HG02973 (cell line): ENCODE measurements at regions not wholly inside any gene's neighbourhood (a gene's known extent, or its start where the extent isn't known, plus 50 kb on each side); places are given as distances from the start of the nearest gene placed in this dataset.
"Not testable (repeated sequence)": the region's sequence is repeated elsewhere in the genome, so short reads cannot be mapped to it uniquely, and the experiment has no call there.

Experiments used
- ATAC-seq: cut with Tn5 transposase; IDR thresholded peaks from one replicate; pipeline ENCODE4 v1.9.1; 2021; ENCODE audit warnings: moderate library complexity; ENCODE audit not compliant: unreplicated experiment

DNA sequence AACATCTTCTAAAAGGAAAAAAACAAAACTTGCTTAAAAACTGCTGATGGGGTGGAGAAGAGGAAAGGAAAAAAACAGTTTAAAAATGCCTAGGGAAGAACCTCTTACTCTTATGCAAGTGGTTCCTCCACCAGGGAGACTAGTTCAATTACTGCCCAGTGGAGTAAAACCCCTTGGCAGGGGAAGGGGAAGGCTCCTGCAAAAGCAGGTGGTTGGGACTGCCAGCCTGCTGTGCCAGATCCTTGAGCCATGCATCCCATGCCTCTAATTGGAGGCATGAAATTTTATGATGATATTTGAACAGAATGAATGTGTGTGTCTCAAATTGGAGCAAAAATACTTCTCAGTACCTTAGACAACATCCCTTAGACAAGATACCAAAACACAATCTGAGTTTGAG, 118.8 kb downstream of the FSCB start:
- no peak for ATAC-seq

DNA sequence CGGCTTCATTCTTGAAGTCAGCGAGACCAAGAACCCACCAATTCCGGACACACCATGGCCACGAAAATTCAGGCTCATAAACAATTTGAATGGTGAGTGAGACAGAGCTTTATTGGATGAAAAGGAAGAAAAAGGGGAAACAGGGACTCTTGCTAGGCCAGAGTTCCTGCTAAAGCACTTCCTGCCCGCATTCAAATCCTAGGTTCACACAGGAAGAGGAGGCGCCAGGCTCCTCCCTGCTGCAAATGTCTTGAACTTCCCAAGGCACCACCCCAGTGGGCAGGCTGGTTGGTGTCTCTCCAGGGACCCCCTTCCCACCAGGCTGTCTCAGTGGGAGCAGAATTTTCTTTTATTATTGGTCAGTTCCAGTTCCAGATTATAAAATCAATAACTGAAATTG, 121.2 kb downstream of the FSCB start:
- ATAC-seq: no peak

GRCh38 chr14:44385296-44385695, 121.8 kb downstream of the FSCB start:
- not testable (repeated sequence) for ATAC-seq

DNA sequence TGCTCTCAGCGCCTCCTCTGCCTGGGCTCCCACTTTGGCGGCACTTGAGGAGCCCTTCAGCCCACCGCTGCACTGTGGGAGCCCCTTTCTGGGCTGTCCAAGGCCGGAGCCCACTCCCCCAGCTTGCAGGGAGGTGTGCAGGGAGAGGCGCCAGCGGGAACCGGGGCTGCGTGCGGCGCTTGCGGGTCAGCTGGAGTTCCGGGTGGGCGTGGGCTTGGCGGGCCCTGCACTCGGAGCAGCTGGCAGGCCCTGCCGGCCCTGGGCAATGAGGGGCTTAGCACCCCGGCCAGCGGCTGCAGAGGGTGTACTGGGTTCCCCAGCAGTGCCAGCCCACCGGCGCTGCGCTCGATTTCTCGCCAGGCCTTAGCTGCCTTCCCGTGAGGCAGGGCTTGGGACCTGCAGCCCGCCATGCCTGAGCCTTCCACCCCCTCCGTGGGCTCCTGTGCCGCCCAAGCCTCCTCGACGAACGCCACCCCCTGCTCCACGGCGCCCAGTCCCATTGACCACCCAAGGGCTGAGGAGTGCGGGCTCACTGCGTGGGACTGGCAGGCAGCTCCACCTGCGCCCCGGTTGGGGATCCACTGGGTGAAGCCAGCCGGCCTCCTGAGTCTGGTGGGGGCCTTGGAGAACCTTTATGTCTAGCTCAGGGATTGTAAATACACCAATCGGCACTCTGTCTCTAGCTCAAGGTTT, 122.3 kb downstream of the FSCB start:
- not testable (repeated sequence) for ATAC-seq

GRCh38 chr14:44384093-44384492, 123.0 kb downstream of the FSCB start:
- no peak for ATAC-seq

GRCh38 chr14:44383636-44384035, 123.4 kb downstream of the FSCB start:
- ATAC-seq: no peak

- no peak for ATAC-seq
Measured at GRCh38 chr14:44379292-44379977, 127.6 kb downstream of the FSCB start.

- no peak for ATAC-seq
Measured at GRCh38 chr14:44374906-44375305, 132.2 kb downstream of the FSCB start.

- no peak for ATAC-seq
Measured at GRCh38 chr14:44372807-44373489, 134.1 kb downstream of the FSCB start.

GRCh38 chr14:44372231-44372630, 134.9 kb downstream of the FSCB start:
- ATAC-seq: no peak

- no peak for ATAC-seq
Measured at GRCh38 chr14:44370727-44371126, 136.4 kb downstream of the FSCB start.

DNA sequence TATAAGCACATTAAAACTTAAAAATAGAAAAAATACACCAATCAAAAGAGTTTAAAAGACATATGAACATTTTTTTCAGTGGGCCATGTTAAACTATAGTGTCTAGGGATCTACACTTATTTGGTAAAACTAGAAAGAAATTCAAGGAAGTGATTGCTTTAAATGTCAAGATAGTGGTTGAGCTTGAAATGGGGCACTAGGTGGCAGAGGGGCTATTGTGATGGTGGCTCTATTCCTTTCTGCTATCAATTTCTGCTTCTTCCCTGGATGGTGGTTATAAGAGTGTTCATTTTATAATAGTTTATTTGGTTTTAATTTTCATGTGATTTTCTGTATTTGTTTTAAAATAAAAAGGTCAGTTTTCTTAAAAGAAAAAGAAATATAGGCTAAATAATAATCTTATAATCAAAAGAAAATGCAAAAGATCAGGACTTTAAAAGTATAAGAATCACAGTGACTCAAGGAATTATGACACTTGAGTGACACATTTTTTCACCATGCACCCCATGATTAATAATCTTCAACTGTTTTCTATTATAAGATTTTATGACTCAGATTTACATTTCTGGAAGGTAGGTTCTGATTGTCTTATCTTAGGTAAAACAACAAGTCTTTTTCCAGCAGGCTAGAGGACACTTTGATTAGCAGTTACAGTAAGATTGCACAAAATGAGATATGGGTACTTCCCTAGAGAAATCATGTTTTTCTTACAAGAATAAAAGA, 137.5 kb downstream of the FSCB start:
- no peak for ATAC-seq

DNA sequence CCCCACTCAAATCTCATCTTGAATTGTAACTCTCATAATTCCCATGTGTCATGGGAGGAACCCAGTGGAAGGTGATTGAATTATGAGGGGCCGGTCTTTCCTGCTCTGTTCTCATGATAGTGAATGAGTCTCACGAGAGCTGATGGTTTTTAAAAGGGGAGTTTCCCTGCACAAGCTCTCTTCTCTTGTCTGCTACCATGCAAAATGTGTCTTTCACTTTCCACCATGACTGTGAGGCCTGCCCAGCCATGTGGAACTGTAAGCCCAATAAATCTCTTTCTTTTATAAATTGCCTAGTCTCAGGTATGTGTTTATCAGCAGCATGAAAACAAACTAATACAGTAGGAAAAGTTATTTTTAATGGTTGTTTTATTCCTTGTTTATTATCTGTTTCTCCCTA, 146.0 kb downstream of the FSCB start:
- no peak for ATAC-seq

DNA sequence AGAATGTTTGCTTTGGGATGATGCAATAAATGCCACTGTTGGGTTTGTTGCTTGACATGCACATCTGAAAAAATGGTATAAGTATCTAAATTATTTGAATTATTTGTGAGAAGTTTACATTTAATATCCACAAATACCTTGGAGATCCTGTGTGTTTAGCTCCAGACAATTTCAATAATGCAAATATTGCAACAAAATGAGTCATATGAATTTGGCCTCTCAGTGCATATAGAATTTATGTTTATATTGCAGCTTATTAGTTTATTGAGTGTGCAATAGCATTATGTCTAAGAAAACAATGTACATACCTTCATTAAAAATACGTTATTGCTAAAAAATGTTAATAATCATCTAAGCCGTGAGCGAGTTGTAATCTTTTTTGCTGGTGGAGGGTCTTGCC, 153.3 kb downstream of the FSCB start:
- ATAC-seq: no peak

GRCh38 chr14:44352201-44352600, 154.9 kb downstream of the FSCB start:
- ATAC-seq: no peak

GRCh38 chr14:44347316-44347715, 159.8 kb downstream of the FSCB start:
- ATAC-seq: no peak

DNA sequence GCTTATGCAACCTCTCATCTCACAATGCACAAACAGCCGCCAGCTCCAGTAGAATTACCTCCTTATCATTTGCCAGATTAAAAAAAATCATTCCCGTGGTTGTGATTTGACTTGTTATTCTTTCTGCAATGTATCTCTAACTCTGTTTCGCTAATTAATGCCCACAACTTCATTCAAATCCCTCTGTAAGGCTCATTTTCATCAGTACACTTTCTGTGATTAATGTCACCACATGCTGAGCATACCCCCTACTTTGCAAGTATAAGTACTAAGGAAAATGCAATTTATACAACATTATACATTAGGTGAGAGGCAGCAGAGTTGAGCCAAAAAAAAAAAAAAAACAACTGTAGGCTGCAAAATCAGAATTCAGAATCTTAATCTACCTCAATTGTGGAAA, 166.0 kb downstream of the FSCB start:
- no peak for ATAC-seq

- ATAC-seq: no peak
Measured at GRCh38 chr14:44339862-44340261, 167.2 kb downstream of the FSCB start.

DNA sequence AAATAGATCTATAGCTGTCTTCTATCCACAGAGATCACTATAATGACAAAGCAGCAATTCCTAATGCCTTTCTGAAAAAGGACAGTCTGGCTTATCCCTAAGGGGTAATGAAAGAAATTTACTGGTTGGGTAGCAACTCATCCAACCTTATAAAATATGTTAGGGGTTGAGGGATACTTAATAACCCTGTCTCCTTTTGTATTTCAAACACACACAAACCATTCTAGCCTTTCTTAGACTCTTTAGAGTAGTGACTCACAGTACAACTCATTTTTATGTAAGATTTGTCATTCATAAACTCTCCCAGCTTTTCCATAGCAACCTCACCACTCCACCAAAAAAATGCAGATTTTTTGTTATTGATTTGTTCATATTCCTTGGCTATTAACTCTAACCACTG, 167.9 kb downstream of the FSCB start:
- no peak for ATAC-seq

- no peak for ATAC-seq
Measured at GRCh38 chr14:44317441-44317746, 189.7 kb downstream of the FSCB start.

- ATAC-seq: peak; percentile 59
Measured at GRCh38 chr14:44316647-44317440, 190.2 kb downstream of the FSCB start.
